GM23338 (cell line): ENCODE measurements at regions not wholly inside any gene's neighbourhood (a gene's known extent, or its start where the extent isn't known, plus 50 kb on each side); places are given as distances from the start of the nearest gene placed in this dataset.

Experiments
- CREB1 ChIP-seq: fragments of 250-450 bp; sonication (Bioruptor Pico); IDR thresholded peaks from 2 replicates; pipeline ENCODE4 v1.5.0; 2020; ENCODE audit warnings: low read depth, mild to moderate bottlenecking, moderate library complexity
- CTCF ChIP-seq, 2 experiments: fragments of 200-600 bp in 1 of 2; sonication (generic) in 1 of 2; conservative IDR thresholded peaks; 2 replicates each; pipeline versions ENCODE4 v1.5.1 to v1.6.1; 2016 to 2017; ENCODE audit warnings: antibody characterized with exemption in 2 of 2, low read depth in 2 of 2, mild to moderate bottlenecking in 2 of 2, moderate library complexity in 1 of 2
- EZH2 ChIP-seq: fragments of 200-600 bp; sonication (generic); IDR thresholded peaks from one replicate; pipeline ENCODE4 v1.8.0; 2017; ENCODE audit warnings: antibody characterized with exemption, mild to moderate bottlenecking, low read depth; ENCODE audit not compliant: unreplicated experiment
- EZH2phosphoT487 ChIP-seq: fragments of 200-600 bp; sonication (generic); IDR thresholded peaks from one replicate; pipeline ENCODE4 v1.8.1; 2018; ENCODE audit warnings: antibody characterized with exemption; ENCODE audit not compliant: unreplicated experiment
- JUNB ChIP-seq: IDR thresholded peaks from one replicate; pipeline ENCODE4 v1.6.1; 2016; ENCODE audit warnings: antibody characterized with exemption; ENCODE audit not compliant: unreplicated experiment
- POLR2AphosphoS5 ChIP-seq: IDR thresholded peaks from 2 replicates; pipeline ENCODE4 v1.6.1; 2016; ENCODE audit warnings: antibody characterized with exemption, low read depth
- REST ChIP-seq: IDR thresholded peaks from one replicate; pipeline ENCODE4 v1.6.1; 2018; ENCODE audit warnings: antibody characterized with exemption; ENCODE audit not compliant: unreplicated experiment
- STAT1 ChIP-seq: IDR thresholded peaks from one replicate; pipeline ENCODE4 v1.6.1; 2016; ENCODE audit warnings: antibody characterized with exemption; ENCODE audit not compliant: unreplicated experiment
- ZNF114 ChIP-seq: fragments of 250-450 bp; sonication (Bioruptor Pico); IDR thresholded peaks from 2 replicates; pipeline ENCODE4 v1.5.0; 2020; ENCODE audit warnings: mild to moderate bottlenecking, moderate library complexity
- ZNF331 ChIP-seq: fragments of 250-450 bp; sonication (Bioruptor Pico); IDR thresholded peaks from 2 replicates; pipeline ENCODE4 v1.5.0; 2020; ENCODE audit warnings: low read depth, mild to moderate bottlenecking, moderate library complexity

- no peak for TF ChIP-seq CTCF (conservative IDR thresholded peaks at IDR 0.05; ENCODE audit: low read depth in 2 of 2)
- TF ChIP-seq EZH2, result no peak
- TF ChIP-seq EZH2phosphoT487, result no peak
- TF ChIP-seq REST, result no peak
- TF ChIP-seq POLR2AphosphoS5, result no peak
- TF ChIP-seq STAT1, result no peak
- no peak for TF ChIP-seq CREB1 (CRISPR knock-in tag)
- TF ChIP-seq ZNF114 (CRISPR knock-in tag), result no peak
- TF ChIP-seq JUNB, result no peak
- no peak for TF ChIP-seq ZNF331 (CRISPR knock-in tag)
Measured at GRCh38 chr20:60586269-60587050, 628.2 kb downstream of the CDH26 start.
